ENCODE measurements at regions not wholly inside any gene's neighbourhood (a gene's known extent, or its start where the extent isn't known, plus 50 kb on each side); places are given as distances from the start of the nearest gene placed in this dataset.
"Not testable (repeated sequence)": the region's sequence is repeated elsewhere in the genome, so short reads cannot be mapped to it uniquely, and the experiment has no call there.

DNA sequence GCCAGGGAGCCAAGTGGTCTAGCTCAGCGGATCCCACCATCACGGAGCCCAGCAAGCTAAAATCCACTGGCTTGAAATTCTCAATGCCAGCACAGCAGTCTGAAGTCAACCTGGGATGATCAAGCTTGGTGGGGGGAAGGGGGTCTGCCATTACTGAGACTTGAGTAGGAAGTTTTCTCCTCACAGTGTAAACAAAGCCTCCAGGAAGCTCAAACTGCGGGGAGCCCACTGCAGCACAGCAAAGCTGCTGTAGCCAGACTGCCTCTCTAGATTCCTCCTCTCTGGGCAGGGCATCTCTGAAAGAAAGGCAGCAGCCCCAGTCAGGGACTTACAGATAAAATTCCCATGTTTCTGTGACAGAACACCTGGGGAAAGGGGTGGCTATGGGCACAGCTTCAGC, 98.8 kb upstream of the TRPC5 start:
- H3K36me3 Mint-ChIP-seq (ENCODE audit: low read depth); H3K9me2 ChIP-seq (ENCODE audit: insufficient read depth): not testable (repeated sequence)

DNA sequence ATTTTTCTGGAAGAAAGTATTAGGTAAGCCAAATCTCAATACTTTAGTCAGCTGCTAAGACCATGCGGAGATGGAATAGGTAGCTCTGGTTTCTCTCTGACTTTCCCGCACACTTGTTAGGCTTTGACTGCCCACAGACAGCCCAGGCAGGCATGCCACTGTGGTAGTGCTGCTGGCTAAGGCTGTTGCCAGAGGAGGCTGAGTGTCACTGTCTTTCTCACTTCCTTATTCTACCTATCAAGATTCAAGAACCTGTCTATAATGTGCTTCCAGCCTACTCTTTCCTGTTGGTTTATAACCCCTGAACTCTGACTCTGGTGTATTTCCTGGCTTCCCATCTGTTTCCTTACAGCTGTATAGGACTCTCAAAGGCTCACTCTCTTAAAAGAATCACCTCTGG, 81.8 kb upstream of the TRPC5 start:
- Histone ChIP-seq H3K9me2 (ENCODE audit: insufficient read depth) (no peaks in the 10 kb centered on the region), H3K4me2 (0 out of 2 replicates have a peak overlapping the region, but pooled peaks have one; percentile 10), H3K27me3 (ENCODE audit: insufficient read depth) (no peaks in the 10 kb centered on the region), H3F3A (replicated peaks; ENCODE audit: low read depth) (no peaks in the 10 kb centered on the region), H2AFZ (no peak overlapping the region), H3K27ac (ENCODE audit: low read depth) (no peak overlapping the region), H3K4me3 (no peak overlapping the region), H4K20me1 (replicated peaks; ENCODE audit: insufficient read depth) (no peaks in the 10 kb centered on the region), H3K79me2 (replicated peaks; ENCODE audit: insufficient read depth) (no peaks in the 10 kb centered on the region), H3K4me1 (ENCODE audit: insufficient read depth) (peaks cover 24% of the 10 kb centered on the region), H3K36me3 (ENCODE audit: insufficient read depth) (no peaks in the 10 kb centered on the region)
- Mint-ChIP-seq H3K4me3 (no peak overlapping the region), H3K27ac (no peak overlapping the region), H3K4me1 (peaks cover 46% of the 10 kb centered on the region), H3K27me3 (ENCODE audit: insufficient read depth, low read depth, poor library complexity) (peaks cover 2% of the 10 kb centered on the region), H3K9me3 (no peaks in the 10 kb centered on the region; the same call in 2 of the 3 replicates), H3K36me3 (ENCODE audit: low read depth) (no peaks in the 10 kb centered on the region)
- ATAC-seq, result no peak
- TF ChIP-seq ZNF331 (CRISPR knock-in tag; IDR thresholded peaks at IDR 0.05; ENCODE audit: low read depth) (no peak), STAT1 (IDR thresholded peaks at IDR 0.05; ENCODE audit: unreplicated experiment) (no peak), EZH2 (IDR thresholded peaks at IDR 0.05; ENCODE audit: low read depth, unreplicated experiment) (no peak), CREB1 (CRISPR knock-in tag; IDR thresholded peaks at IDR 0.05; ENCODE audit: low read depth) (no peak), JUNB (IDR thresholded peaks at IDR 0.05; ENCODE audit: unreplicated experiment) (no peak)
- TF ChIP-seq, protein P1, sequence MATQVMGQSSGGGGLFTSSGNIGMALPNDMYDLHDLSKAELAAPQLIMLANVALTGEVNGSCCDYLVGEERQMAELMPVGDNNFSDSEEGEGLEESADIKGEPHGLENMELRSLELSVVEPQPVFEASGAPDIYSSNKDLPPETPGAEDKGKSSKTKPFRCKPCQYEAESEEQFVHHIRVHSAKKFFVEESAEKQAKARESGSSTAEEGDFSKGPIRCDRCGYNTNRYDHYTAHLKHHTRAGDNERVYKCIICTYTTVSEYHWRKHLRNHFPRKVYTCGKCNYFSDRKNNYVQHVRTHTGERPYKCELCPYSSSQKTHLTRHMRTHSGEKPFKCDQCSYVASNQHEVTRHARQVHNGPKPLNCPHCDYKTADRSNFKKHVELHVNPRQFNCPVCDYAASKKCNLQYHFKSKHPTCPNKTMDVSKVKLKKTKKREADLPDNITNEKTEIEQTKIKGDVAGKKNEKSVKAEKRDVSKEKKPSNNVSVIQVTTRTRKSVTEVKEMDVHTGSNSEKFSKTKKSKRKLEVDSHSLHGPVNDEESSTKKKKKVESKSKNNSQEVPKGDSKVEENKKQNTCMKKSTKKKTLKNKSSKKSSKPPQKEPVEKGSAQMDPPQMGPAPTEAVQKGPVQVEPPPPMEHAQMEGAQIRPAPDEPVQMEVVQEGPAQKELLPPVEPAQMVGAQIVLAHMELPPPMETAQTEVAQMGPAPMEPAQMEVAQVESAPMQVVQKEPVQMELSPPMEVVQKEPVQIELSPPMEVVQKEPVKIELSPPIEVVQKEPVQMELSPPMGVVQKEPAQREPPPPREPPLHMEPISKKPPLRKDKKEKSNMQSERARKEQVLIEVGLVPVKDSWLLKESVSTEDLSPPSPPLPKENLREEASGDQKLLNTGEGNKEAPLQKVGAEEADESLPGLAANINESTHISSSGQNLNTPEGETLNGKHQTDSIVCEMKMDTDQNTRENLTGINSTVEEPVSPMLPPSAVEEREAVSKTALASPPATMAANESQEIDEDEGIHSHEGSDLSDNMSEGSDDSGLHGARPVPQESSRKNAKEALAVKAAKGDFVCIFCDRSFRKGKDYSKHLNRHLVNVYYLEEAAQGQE (IDR thresholded peaks at IDR 0.05; ENCODE audit: unreplicated experiment), result no peak
- TF ChIP-seq, protein P2, sequence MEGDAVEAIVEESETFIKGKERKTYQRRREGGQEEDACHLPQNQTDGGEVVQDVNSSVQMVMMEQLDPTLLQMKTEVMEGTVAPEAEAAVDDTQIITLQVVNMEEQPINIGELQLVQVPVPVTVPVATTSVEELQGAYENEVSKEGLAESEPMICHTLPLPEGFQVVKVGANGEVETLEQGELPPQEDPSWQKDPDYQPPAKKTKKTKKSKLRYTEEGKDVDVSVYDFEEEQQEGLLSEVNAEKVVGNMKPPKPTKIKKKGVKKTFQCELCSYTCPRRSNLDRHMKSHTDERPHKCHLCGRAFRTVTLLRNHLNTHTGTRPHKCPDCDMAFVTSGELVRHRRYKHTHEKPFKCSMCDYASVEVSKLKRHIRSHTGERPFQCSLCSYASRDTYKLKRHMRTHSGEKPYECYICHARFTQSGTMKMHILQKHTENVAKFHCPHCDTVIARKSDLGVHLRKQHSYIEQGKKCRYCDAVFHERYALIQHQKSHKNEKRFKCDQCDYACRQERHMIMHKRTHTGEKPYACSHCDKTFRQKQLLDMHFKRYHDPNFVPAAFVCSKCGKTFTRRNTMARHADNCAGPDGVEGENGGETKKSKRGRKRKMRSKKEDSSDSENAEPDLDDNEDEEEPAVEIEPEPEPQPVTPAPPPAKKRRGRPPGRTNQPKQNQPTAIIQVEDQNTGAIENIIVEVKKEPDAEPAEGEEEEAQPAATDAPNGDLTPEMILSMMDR (conservative IDR thresholded peaks at IDR 0.05; ENCODE audit: low read depth in 2 of 2), result no peak
- TF ChIP-seq, protein P3, sequence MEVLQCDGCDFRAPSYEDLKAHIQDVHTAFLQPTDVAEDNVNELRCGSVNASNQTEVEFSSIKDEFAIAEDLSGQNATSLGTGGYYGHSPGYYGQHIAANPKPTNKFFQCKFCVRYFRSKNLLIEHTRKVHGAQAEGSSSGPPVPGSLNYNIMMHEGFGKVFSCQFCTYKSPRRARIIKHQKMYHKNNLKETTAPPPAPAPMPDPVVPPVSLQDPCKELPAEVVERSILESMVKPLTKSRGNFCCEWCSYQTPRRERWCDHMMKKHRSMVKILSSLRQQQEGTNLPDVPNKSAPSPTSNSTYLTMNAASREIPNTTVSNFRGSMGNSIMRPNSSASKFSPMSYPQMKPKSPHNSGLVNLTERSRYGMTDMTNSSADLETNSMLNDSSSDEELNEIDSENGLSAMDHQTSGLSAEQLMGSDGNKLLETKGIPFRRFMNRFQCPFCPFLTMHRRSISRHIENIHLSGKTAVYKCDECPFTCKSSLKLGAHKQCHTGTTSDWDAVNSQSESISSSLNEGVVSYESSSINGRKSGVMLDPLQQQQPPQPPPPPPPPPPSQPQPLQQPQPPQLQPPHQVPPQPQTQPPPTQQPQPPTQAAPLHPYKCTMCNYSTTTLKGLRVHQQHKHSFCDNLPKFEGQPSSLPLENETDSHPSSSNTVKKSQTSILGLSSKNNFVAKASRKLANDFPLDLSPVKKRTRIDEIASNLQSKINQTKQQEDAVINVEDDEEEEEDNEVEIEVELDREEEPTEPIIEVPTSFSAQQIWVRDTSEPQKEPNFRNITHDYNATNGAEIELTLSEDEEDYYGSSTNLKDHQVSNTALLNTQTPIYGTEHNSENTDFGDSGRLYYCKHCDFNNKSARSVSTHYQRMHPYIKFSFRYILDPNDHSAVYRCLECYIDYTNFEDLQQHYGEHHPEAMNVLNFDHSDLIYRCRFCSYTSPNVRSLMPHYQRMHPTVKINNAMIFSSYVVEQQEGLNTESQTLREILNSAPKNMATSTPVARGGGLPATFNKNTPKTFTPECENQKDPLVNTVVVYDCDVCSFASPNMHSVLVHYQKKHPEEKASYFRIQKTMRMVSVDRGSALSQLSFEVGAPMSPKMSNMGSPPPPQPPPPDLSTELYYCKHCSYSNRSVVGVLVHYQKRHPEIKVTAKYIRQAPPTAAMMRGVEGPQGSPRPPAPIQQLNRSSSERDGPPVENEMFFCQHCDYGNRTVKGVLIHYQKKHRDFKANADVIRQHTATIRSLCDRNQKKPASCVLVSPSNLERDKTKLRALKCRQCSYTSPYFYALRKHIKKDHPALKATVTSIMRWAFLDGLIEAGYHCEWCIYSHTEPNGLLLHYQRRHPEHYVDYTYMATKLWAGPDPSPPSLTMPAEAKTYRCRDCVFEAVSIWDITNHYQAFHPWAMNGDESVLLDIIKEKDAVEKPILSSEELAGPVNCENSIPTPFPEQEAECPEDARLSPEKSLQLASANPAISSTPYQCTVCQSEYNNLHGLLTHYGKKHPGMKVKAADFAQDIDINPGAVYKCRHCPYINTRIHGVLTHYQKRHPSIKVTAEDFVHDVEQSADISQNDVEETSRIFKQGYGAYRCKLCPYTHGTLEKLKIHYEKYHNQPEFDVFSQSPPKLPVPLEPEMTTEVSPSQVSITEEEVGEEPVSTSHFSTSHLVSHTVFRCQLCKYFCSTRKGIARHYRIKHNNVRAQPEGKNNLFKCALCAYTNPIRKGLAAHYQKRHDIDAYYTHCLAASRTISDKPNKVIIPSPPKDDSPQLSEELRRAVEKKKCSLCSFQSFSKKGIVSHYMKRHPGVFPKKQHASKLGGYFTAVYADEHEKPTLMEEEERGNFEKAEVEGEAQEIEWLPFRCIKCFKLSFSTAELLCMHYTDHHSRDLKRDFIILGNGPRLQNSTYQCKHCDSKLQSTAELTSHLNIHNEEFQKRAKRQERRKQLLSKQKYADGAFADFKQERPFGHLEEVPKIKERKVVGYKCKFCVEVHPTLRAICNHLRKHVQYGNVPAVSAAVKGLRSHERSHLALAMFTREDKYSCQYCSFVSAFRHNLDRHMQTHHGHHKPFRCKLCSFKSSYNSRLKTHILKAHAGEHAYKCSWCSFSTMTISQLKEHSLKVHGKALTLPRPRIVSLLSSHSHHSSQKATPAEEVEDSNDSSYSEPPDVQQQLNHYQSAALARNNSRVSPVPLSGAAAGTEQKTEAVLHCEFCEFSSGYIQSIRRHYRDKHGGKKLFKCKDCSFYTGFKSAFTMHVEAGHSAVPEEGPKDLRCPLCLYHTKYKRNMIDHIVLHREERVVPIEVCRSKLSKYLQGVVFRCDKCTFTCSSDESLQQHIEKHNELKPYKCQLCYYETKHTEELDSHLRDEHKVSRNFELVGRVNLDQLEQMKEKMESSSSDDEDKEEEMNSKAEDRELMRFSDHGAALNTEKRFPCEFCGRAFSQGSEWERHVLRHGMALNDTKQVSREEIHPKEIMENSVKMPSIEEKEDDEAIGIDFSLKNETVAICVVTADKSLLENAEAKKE (CRISPR knock-in tag; IDR thresholded peaks at IDR 0.05), result no peak
- no peak for DNase-seq (ENCODE audit: low spot score)

More for the DNA sequence above, 98.8 kb upstream of the TRPC5 start:
- H3K4me3 Mint-ChIP-seq; H3K4me3 ChIP-seq; H3K27me3 Mint-ChIP-seq (ENCODE audit: insufficient read depth, low read depth, poor library complexity); H3K27ac ChIP-seq (ENCODE audit: low read depth); H3K79me2 ChIP-seq (replicated peaks; ENCODE audit: insufficient read depth); H3K4me1 ChIP-seq (ENCODE audit: insufficient read depth); H3K4me2 ChIP-seq; H3K27ac Mint-ChIP-seq; ATAC-seq; DNase-seq (ENCODE audit: low spot score); H4K20me1 ChIP-seq (replicated peaks; ENCODE audit: insufficient read depth); H3K27me3 ChIP-seq (ENCODE audit: insufficient read depth); H3F3A ChIP-seq (replicated peaks; ENCODE audit: low read depth); H2AFZ ChIP-seq; H3K4me1 Mint-ChIP-seq; H3K9me3 Mint-ChIP-seq; H3K36me3 ChIP-seq (ENCODE audit: insufficient read depth): not testable (repeated sequence)
